GM08714 (cell line): ENCODE measurements at regions not wholly inside any gene's neighbourhood (a gene's known extent, or its start where the extent isn't known, plus 50 kb on each side); places are given as distances from the start of the nearest gene placed in this dataset.

Experiments
- H3K4me3 ChIP-seq: fragments of 200-500 bp; sonication (Bioruptor generic); 2 replicates; pipeline ENCODE4 v1.5.1; 2014; ENCODE audit warnings: mild to moderate bottlenecking, low read length, inconsistent platforms
- ZNF274 ChIP-seq: IDR thresholded peaks from 2 replicates; pipeline ENCODE4 v1.6.1; 2012; ENCODE audit warnings: mild to moderate bottlenecking, low read depth, low read length

DNA sequence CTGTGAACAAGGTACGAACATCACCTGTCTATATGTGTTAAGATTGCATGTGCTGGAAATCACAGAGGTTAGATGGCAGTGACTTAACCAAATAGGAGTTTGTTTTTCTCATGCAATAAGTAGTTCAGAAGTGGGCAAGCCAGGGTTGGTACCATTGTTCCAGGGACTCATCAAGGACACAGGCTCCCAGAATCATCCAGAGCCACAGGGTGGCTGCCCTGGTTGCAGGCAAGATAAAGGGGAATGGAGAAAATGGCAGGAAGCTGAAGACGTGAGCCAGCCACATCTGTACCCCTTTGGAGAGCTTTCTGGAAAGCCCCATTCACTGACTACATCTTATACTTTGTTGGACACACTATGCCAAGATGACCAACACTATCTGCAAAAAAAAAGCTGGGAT, 126.0 kb upstream of the IL12B start:
- TF ChIP-seq ZNF274, result no peak
- H3K4me3 ChIP-seq, result no peak overlapping the region

DNA sequence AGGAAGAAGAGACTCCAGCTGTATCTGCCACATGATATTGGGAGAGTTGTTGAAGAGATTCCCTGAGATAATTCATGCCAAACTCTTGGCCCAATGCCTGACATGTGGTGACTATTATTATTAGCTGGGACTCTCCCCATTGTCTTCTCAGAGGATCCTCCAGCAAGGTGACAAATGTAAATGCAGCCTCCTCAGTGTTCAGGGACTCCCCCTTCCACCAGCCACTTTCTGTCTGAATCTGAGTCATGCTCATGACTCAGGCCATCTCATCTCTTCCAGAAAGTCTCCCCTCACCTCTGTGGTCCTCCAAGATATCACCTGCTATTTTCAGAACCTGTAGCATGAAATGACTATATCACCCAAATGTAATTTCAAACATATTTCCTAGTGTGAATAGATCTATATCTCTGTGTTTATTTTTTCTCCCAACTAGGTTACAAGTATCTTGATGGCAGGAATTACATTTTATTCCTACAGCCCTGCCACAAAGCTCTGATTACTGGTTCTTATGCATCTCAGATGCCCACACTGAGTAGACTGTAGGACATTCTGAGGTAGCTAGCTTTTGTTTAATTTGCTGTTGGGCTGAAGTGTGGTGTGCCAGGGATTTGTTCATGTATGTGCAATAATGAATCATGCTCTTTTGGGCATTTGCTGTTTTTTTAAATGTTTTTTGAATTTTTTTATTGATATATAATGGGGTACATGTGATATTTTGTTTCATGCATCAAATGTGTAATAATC, 126.6 kb upstream of the IL12B start:
- no peak for TF ChIP-seq ZNF274
- H3K4me3 ChIP-seq, result no peak overlapping the region

DNA sequence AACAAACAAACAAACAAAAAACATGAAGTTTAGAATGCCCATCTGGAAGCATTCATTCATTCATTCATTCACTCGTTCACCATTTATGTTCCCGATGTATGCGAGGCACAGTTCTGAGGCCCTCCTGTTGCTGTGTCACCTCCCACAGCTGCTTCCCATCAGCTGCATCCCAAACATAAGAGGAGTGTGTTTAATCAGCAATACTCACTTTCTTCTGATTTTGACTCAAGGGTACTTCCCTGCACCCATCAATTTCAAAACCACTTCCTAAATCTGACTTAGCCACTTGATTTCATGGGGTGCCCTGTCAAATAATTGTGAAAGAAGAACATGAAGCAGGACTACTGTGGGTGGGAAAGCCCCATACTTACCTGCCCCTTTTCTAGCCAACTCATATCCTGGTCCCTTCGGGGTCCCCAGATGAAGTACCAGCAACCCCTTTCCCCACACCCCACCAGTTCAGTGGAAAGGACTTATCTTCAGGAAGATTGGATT, 128.0 kb upstream of the IL12B start:
- H3K4me3 ChIP-seq, result peak overlapping the region; percentile 18; the same call in 1 of the 2 replicates
- TF ChIP-seq ZNF274, result no peak

DNA sequence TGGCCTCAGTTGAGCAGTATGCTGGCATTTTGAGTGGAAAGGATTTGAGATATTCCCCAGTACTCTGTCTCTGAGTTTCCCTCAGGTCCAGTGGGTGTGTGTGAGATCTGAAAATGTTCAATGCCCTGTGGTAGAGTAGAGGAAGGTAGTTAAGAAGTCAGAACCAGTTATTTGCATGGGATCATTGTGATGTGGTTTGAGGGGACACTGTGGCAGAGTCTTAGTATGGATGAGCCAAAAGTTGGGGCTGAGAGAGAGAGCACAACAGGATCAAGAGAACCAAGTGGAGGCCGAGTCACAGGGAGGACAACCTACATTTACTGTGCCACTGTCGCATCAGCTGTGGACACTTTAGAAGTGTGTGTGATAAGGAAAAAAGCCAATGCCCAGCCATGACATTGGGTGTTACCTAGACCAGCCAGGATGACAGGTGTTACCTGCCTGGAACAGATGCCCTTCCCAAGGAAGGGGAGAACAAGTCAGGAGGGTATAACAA, 128.9 kb upstream of the IL12B start:
- TF ChIP-seq ZNF274, result no peak
- peak overlapping the region; percentile 21; the same call in 1 of the 2 replicates for H3K4me3 ChIP-seq

DNA sequence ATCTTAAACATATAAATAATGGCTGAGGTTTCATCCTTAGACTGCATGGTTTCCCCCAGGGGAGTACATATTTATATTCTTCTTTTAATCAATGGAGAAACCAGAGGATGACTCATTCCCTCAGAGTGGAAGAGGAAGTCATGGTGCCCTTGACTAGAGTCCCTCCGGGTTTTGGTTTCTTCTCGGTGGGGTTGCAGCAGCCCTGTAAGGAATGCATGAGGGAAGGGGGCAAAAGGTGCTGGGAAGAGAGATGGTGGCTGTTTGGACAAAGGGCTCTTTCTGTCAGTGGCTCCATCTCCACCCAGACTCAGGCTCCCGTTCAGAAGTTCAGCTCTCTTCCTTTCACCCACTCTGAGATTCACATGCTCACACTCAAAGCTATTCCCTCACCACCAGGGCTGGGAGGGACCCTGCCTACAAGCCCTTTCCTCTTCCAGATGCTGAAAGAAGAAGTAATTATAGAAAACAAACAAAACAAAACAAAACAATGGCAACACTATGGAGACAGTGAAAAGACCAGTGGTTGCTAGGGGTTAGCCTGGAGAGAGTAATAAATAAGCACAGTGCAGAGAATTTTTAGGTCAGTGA, 129.8 kb upstream of the IL12B start:
- H3K4me3 ChIP-seq, result no peak overlapping the region
- TF ChIP-seq ZNF274, result no peak

GRCh38 chr5:159463590-159464321, 133.5 kb upstream of the IL12B start:
- no peak for TF ChIP-seq ZNF274
- H3K4me3 ChIP-seq, result no peak overlapping the region

DNA sequence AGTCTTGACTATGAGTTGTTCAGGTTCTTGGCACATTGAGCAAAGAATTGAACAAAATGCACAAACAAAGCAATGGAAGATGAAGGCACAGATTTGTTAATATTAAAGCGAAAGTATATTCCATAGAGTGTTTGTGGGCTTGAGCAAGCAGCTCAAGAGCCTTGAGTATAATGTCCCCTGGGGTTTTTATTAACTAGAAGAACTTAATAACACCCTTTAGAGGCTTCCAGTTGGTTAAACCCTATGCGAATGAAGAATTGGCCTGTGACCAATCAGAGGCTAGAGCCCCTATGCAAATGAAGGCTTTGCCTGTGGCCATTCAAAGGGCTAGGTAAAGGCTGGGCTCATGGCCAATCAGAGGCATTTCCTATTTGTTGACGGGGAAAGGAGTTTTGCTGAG, 135.3 kb upstream of the IL12B start:
- no peak for TF ChIP-seq ZNF274
- H3K4me3 ChIP-seq, result no peak overlapping the region

- H3K4me3 ChIP-seq, result no peak overlapping the region
- TF ChIP-seq ZNF274, result no peak
Observed at GRCh38 chr5:159467666-159468065, 137.4 kb upstream of the IL12B start.

GRCh38 chr5:159469496-159470372, 139.4 kb upstream of the IL12B start:
- H3K4me3 ChIP-seq, result no peak overlapping the region
- no peak for TF ChIP-seq ZNF274

DNA sequence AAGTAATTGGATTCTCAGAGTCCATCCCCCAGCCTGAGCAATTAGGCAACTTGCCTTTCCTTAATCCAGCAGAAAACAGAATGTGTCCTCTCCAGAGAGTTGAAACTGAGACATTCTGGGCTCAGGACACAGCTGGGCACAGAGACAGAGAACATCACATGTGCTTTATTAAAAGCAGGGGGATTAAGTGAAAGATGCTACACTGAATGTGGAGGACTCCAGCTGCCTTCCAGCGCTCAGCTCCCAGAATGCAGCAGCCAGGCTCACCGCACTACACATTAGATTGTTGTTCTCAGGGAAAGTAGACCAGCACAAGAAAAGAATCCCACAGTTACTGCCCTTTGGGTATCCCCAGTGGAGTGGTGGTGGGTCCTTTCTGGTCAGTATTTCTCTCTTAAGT, 141.6 kb upstream of the IL12B start:
- no peak overlapping the region for H3K4me3 ChIP-seq
- no peak for TF ChIP-seq ZNF274

DNA sequence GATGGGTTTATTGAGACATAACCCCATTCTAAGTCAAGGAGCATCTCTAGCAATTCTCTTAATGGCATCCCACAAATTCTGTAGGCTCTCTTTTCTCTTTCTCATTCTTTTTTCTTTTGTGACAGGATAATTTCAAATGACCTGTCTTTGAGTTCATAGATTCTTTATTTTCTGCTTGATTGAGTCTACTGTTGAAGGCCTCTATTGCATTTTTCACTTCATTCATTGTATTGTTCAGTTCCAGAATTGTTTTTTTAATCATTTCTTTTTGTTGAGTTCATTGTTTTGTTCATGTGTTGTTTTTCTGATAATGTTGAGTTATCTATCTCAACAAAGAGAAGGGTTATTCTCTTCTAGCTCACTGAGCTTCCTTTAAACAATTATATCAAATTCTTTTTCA, 144.7 kb upstream of the IL12B start:
- TF ChIP-seq ZNF274, result no peak
- no peak overlapping the region for H3K4me3 ChIP-seq

GRCh38 chr5:159478950-159479349, 148.7 kb upstream of the IL12B start:
- TF ChIP-seq ZNF274, result no peak
- H3K4me3 ChIP-seq, result no peak overlapping the region

- TF ChIP-seq ZNF274, result no peak
- no peak overlapping the region for H3K4me3 ChIP-seq
Observed at GRCh38 chr5:159480849-159481248, 150.6 kb upstream of the IL12B start.

DNA sequence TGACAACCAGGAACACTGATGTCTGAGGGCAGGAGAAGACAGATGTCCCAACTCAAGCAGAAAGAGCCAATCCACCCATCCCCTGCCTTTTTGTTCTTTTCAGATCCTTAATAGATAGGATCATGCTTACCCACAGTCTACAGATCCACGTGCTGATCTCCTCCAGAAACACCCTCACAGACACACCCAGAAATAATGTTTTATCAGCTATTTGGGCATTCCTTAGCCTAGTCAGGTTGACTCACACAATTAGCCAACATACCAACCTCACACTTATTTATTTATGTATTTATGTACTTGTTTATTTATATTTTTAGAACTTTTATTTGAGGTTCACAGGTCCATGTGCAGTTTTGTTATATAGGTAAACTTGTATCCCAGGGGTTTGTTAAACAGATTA, 151.5 kb upstream of the IL12B start:
- no peak for TF ChIP-seq ZNF274
- H3K4me3 ChIP-seq, result no peak overlapping the region
